ENCODE measurements at regions not wholly inside any gene's neighbourhood (a gene's known extent, or its start where the extent isn't known, plus 50 kb on each side); places are given as distances from the start of the nearest gene placed in this dataset.

DNA sequence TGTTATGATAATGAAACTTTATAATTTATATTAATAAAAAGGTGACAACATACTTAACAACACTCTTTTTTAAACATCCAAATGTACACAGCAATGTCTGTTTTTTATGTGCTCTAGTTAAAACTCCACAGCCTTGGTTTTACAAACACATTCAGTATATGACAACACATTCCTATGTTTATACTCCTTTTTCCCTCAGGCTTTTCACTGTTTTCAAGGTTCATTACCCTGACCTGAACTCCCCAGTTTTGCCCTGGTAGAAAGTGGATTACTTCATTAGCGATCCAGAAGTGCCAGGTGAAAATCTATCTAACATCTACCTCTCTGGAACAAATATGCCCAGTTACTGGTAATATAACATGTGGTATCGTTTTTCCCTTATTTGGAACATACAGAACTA lies 340.2 kb upstream of the DDHD1 start:
- Histone ChIP-seq H3K4me3 (no peak overlapping the region), H3K36me3 (ENCODE audit: control insufficient read depth, insufficient read depth, low read length) (no peaks in the 10 kb centered on the region), H3K27ac (ENCODE audit: extremely low read depth, low read depth, low read length) (no peak overlapping the region), H3K4me2 (ENCODE audit: insufficient read depth, low read length) (no peak overlapping the region), H2AFZ (ENCODE audit: low read depth, low read length) (no peak overlapping the region), H3K9me3 (replicated peaks; ENCODE audit: control insufficient read depth, insufficient read depth, low read depth, low read length) (no peaks in the 10 kb centered on the region), H3K27me3 (ENCODE audit: control insufficient read depth in 2 of 2, insufficient read depth in 2 of 2, low read length in 2 of 2) (no peaks in the 10 kb centered on the region), H4K20me1 (replicated peaks; ENCODE audit: control insufficient read depth, insufficient read depth, low read length) (no peaks in the 10 kb centered on the region), H3K79me2 (ENCODE audit: control insufficient read depth, insufficient read depth, low read length) (no peaks in the 10 kb centered on the region), H3K4me1 (replicated peaks in 1 of 2; ENCODE audit: control insufficient read depth in 2 of 2, insufficient read depth in 2 of 2, low read length in 2 of 2) (no peaks in the 10 kb centered on the region), H3K9me1 (ENCODE audit: control insufficient read depth, insufficient read depth, low read length) (no peaks in the 10 kb centered on the region), H3K9ac (ENCODE audit: insufficient read depth in 1 of 2, low read depth in 2 of 2, low read length in 2 of 2) (no peak overlapping the region)
- ChIA-PET CTCF (ENCODE audit: low intra/inter-chr PET ratio) (no interaction called here), POLR2A (no interaction called here)
- in situ Hi-C loops (cut with MboI) (no loop called here), intact Hi-C loops (cut with micrococcal nuclease) (no loop called here)
- 0% methylated on average over 2 of the region's 2 CpGs for WGBS (ENCODE audit: insufficient coverage, low coverage, missing lambda C conversion rate)
- ATAC-seq (no peak), FAIRE-seq (no peak), DNase-seq (ENCODE audit: extremely low read depth in 1 of 4, low spot score in 3 of 4) (no peak)
- BruUV-seq (replicated peaks), result no TSS peak
- no peak for TF ChIP-seq DIDO1 (tag; IDR thresholded peaks at IDR 0.05; ENCODE audit: low read depth)

DNA sequence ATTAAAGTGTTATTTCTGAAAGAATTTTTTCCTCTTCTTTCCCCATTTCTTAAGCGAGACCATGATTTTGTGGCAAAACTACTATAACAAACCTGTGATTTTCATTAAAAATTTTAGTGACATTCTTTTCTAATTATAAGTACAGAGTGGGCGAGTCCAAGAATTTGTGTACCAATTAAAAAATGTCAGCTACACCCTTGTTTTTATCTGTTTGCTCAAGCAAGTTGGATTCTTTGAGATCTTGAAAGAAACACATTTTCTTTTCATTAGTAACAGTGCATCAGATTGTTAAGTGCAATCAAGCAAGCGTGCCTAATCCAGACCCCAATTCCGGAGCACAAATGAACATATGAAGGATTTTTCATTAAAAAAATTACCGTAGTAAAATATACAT lies 338.8 kb upstream of the DDHD1 start:
- no peaks in the 10 kb centered on the region for H3K79me2 ChIP-seq (ENCODE audit: control insufficient read depth, insufficient read depth, low read length)

More for the DNA sequence above, 338.8 kb upstream of the DDHD1 start:
- Histone ChIP-seq H3K36me3 (ENCODE audit: control insufficient read depth, insufficient read depth, low read length) (no peaks in the 10 kb centered on the region), H3K9ac (ENCODE audit: insufficient read depth in 1 of 2, low read depth in 2 of 2, low read length in 2 of 2) (no peak overlapping the region), H3K4me2 (ENCODE audit: insufficient read depth, low read length) (no peak overlapping the region), H4K20me1 (replicated peaks; ENCODE audit: control insufficient read depth, insufficient read depth, low read length) (no peaks in the 10 kb centered on the region), H3K4me1 (replicated peaks in 1 of 2; ENCODE audit: control insufficient read depth in 2 of 2, insufficient read depth in 2 of 2, low read length in 2 of 2) (no peaks in the 10 kb centered on the region), H3K9me3 (replicated peaks; ENCODE audit: control insufficient read depth, insufficient read depth, low read depth, low read length) (no peaks in the 10 kb centered on the region), H3K27ac (ENCODE audit: extremely low read depth, low read depth, low read length) (no peak overlapping the region), H3K9me1 (ENCODE audit: control insufficient read depth, insufficient read depth, low read length) (no peaks in the 10 kb centered on the region), H2AFZ (ENCODE audit: low read depth, low read length) (no peak overlapping the region), H3K4me3 (no peak overlapping the region), H3K27me3 (ENCODE audit: control insufficient read depth in 2 of 2, insufficient read depth in 2 of 2, low read length in 2 of 2) (no peaks in the 10 kb centered on the region)
- no peak for ATAC-seq
- intact Hi-C loops (cut with micrococcal nuclease), result no loop called here
- TF ChIP-seq, protein P1, sequence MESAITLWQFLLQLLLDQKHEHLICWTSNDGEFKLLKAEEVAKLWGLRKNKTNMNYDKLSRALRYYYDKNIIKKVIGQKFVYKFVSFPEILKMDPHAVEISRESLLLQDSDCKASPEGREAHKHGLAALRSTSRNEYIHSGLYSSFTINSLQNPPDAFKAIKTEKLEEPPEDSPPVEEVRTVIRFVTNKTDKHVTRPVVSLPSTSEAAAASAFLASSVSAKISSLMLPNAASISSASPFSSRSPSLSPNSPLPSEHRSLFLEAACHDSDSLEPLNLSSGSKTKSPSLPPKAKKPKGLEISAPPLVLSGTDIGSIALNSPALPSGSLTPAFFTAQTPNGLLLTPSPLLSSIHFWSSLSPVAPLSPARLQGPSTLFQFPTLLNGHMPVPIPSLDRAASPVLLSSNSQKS (CRISPR knock-in tag; IDR thresholded peaks at IDR 0.05), result no peak
- TF ChIP-seq ESRRA (IDR thresholded peaks at IDR 0.05; ENCODE audit: borderline replicate concordance, low read depth) (no peak), ZNF444 (CRISPR knock-in tag; IDR thresholded peaks at IDR 0.05) (no peak), ZC3H4 (CRISPR knock-in tag; IDR thresholded peaks at IDR 0.05; ENCODE audit: borderline replicate concordance) (no peak), HDAC1 (IDR thresholded peaks at IDR 0.05) (no peak), ZNF282 (CRISPR knock-in tag; IDR thresholded peaks at IDR 0.05) (no peak), CCNT2 (IDR thresholded peaks at IDR 0.05; ENCODE audit: borderline replicate concordance, extremely low read depth, insufficient read length, low read depth, low read length) (no peak), PHF20 (IDR thresholded peaks at IDR 0.05; ENCODE audit: partially characterized antibody) (no peak), ZNF668 (CRISPR knock-in tag; IDR thresholded peaks at IDR 0.05) (no peak)
- TF ChIP-seq, protein P2, sequence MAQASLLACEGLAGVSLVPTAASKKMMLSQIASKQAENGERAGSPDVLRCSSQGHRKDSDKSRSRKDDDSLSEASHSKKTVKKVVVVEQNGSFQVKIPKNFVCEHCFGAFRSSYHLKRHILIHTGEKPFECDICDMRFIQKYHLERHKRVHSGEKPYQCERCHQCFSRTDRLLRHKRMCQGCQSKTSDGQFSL (CRISPR knock-in tag; IDR thresholded peaks at IDR 0.05), result no peak
- TF ChIP-seq, protein P2 (tag; IDR thresholded peaks at IDR 0.05), result no peak
- TF ChIP-seq, protein P3, sequence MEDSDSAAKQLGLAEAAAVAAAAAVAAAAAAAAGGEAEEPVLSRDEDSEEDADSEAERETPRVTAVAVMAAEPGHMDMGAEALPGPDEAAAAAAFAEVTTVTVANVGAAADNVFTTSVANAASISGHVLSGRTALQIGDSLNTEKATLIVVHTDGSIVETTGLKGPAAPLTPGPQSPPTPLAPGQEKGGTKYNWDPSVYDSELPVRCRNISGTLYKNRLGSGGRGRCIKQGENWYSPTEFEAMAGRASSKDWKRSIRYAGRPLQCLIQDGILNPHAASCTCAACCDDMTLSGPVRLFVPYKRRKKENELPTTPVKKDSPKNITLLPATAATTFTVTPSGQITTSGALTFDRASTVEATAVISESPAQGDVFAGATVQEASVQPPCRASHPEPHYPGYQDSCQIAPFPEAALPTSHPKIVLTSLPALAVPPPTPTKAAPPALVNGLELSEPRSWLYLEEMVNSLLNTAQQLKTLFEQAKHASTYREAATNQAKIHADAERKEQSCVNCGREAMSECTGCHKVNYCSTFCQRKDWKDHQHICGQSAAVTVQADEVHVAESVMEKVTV (CRISPR knock-in tag; IDR thresholded peaks at IDR 0.05), result no peak
- ChIA-PET CTCF (ENCODE audit: low intra/inter-chr PET ratio) (no interaction called here), POLR2A (no interaction called here)
- in situ Hi-C loops (cut with MboI), result no loop called here
- WGBS (ENCODE audit: insufficient coverage, low coverage, missing lambda C conversion rate), result 0% methylated on average over 5 of the region's 5 CpGs
- FAIRE-seq, result no peak
- no TSS peak for BruUV-seq (replicated peaks)
- DNase-seq (ENCODE audit: extremely low read depth in 1 of 4, low spot score in 3 of 4), result no peak
